BLaER1 (cell line): ENCODE measurements at regions not wholly inside any gene's neighbourhood (a gene's known extent, or its start where the extent isn't known, plus 50 kb on each side); places are given as distances from the start of the nearest gene placed in this dataset.
A peak's percentile ranks its signal among the peaks of the same experiment; 100 is the strongest.

Experiments
- H3K27ac ChIP-seq: shearing (Covaris generic); formaldehyde crosslinking; 2 replicates; pipeline ENCODE4 v1.8.1; 2022
- H3K27me3 ChIP-seq: shearing (Covaris generic); formaldehyde crosslinking; 2 replicates; pipeline ENCODE4 v1.8.1; 2022
- H3K36me3 ChIP-seq: shearing (Covaris generic); formaldehyde crosslinking; 2 replicates; pipeline ENCODE4 v1.8.1; 2022
- H3K4me1 ChIP-seq: shearing (Covaris generic); formaldehyde crosslinking; 2 replicates; pipeline ENCODE4 v1.8.1; 2022
- H3K4me2 ChIP-seq: shearing (Covaris generic); formaldehyde crosslinking; 2 replicates; pipeline ENCODE4 v1.8.1; 2022
- H3K4me3 ChIP-seq: shearing (Covaris generic); formaldehyde crosslinking; 2 replicates; pipeline ENCODE4 v1.8.1; 2022
- H3K9ac ChIP-seq: shearing (Covaris generic); formaldehyde crosslinking; 2 replicates; pipeline ENCODE4 v1.8.1; 2022
- H3K9me3 ChIP-seq: shearing (Covaris generic); formaldehyde crosslinking; 2 replicates; pipeline ENCODE4 v1.8.1; 2022
- H4K20me1 ChIP-seq: shearing (Covaris generic); formaldehyde crosslinking; 2 replicates; pipeline ENCODE4 v1.8.1; 2022
- Cebpa-rat ChIP-seq: shearing (Covaris generic); IDR thresholded peaks from 2 replicates; pipeline ENCODE4 v1.8.1; 2022

- peaks cover 4% of the 10 kb centered on the region; the same call in 1 of the 2 replicates for H3K9me3 ChIP-seq
- no peak overlapping the region for H3K27ac ChIP-seq
- no peak overlapping the region for H3K4me3 ChIP-seq
- no peaks in the 10 kb centered on the region for H3K36me3 ChIP-seq
- no peak for TF ChIP-seq Cebpa-rat
- H3K4me2 ChIP-seq = no peak overlapping the region
- H3K27me3 ChIP-seq = no peaks in the 10 kb centered on the region
- H3K9ac ChIP-seq = no peak overlapping the region
- H4K20me1 ChIP-seq = no peaks in the 10 kb centered on the region
- H3K4me1 ChIP-seq = peaks cover 11% of the 10 kb centered on the region
These were observed 284.7 kb upstream of the MAP3K1 start for GRCh38 chr5:56530626-56531138.

DNA sequence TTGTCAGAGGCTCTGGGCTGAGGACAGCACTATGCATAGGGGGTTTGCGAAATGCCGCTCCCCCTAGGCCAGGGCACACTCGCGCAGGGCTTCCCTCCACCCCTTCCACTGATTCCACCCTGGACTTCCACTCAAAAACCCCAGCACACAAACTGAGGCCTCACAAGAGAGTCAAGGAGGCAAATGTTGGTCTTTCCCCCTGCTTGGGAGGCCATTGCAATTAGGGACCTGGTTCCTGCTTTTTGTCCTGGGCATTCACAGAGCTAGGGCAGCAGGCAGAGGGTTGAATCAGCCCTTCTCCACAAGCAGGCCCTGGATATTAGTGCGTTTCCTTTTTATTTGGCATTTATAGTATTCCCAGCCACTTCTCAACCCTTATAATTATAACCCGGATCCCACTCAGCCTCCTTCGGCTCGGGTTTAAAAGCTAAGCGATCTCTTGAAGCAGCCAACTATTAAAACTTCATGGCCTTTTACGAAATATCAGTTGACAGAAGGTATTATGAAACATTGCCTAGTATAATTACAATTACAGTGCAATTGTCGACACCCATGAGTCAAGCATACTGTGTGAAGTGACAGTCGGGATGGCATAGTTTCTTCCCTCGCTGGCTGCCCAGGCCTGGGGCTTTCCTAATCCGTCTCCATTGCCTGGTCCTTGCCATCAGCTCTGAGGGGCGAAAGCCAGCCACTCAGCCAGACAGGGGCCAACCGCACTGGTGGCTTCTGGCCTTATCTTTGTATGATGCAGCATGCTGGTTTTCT, 285.5 kb upstream of the MAP3K1 start:
- peaks cover 4% of the 10 kb centered on the region; the same call in 1 of the 2 replicates for H3K9me3 ChIP-seq
- TF ChIP-seq Cebpa-rat = no peak
- H3K27me3 ChIP-seq = no peaks in the 10 kb centered on the region
- no peak overlapping the region for H3K4me2 ChIP-seq
- H3K4me1 ChIP-seq = peaks cover 11% of the 10 kb centered on the region
- peak overlapping the region; percentile 31; the same call in 1 of the 2 replicates for H3K27ac ChIP-seq
- H3K4me3 ChIP-seq = no peak overlapping the region
- H4K20me1 ChIP-seq = no peaks in the 10 kb centered on the region
- H3K36me3 ChIP-seq = no peaks in the 10 kb centered on the region
- no peak overlapping the region for H3K9ac ChIP-seq

DNA sequence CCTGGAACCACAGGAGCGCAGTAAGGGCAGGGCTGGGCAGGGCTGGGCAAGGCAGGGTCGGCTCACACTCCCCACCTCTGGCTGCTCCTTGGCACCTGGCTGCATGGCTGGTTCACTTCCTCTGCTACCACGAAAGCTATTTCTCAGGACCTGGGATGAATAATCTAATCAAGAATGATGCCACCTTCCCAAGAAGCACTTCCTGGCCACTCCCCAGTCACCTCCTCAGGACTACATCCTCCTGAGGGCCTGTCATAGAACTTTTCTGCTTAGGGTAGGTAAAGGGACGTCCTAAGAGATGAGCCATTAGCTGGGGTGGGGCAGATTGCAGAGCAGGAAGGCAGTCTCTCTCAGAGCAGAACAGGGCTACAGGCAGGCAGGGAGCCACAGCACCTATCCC, 288.2 kb upstream of the MAP3K1 start:
- Histone ChIP-seq H3K27ac (no peak overlapping the region), H3K9ac (no peak overlapping the region), H3K27me3 (no peaks in the 10 kb centered on the region), H3K4me1 (peaks cover under 1% of the 10 kb centered on the region; the same call in 1 of the 2 replicates), H3K4me2 (no peak overlapping the region), H3K36me3 (no peaks in the 10 kb centered on the region), H3K4me3 (no peak overlapping the region), H4K20me1 (no peaks in the 10 kb centered on the region), H3K9me3 (no peaks in the 10 kb centered on the region)
- TF ChIP-seq Cebpa-rat = no peak

- no peak for TF ChIP-seq Cebpa-rat
- H3K4me3 ChIP-seq = no peak overlapping the region
- H3K9me3 ChIP-seq = no peaks in the 10 kb centered on the region
- H3K9ac ChIP-seq = no peak overlapping the region
- no peaks in the 10 kb centered on the region for H4K20me1 ChIP-seq
- peaks cover 2% of the 10 kb centered on the region; the same call in 1 of the 2 replicates for H3K4me1 ChIP-seq
- H3K27me3 ChIP-seq = no peaks in the 10 kb centered on the region
- H3K27ac ChIP-seq = no peak overlapping the region
- H3K36me3 ChIP-seq = no peaks in the 10 kb centered on the region
- no peak overlapping the region for H3K4me2 ChIP-seq
These were observed 290.2 kb upstream of the MAP3K1 start for GRCh38 chr5:56525113-56525512.

GRCh38 chr5:56523790-56524575, 290.9 kb upstream of the ANKRD55 start:
- Histone ChIP-seq H3K4me2 (no peak overlapping the region), H3K4me1 (peaks cover 13% of the 10 kb centered on the region; the same call in 1 of the 2 replicates), H3K27ac (no peak overlapping the region), H3K36me3 (no peaks in the 10 kb centered on the region), H4K20me1 (no peaks in the 10 kb centered on the region), H3K9me3 (no peaks in the 10 kb centered on the region), H3K9ac (no peak overlapping the region), H3K4me3 (no peak overlapping the region), H3K27me3 (no peaks in the 10 kb centered on the region)
- TF ChIP-seq Cebpa-rat = no peak

DNA sequence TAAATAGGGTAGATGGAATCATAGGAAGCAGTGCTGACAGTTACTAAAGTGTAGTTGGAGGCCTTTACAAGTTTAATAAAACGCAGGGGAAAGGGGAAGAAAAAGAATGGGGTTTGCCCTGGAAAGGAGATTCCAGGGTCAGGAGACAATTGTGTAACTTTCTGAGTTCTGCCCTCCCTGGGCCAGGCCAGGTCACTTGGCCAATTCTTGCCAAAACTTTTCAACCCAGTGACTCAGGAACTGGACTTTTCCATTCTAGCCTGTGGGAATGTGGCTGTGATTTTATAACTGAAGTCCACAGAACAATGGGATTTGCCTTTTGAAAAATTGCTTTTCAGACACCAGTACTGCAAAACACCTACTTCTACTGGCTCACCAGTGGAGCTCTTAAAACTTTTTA, 289.8 kb upstream of the ANKRD55 start:
- Histone ChIP-seq H3K9me3 (no peaks in the 10 kb centered on the region), H4K20me1 (no peaks in the 10 kb centered on the region), H3K27me3 (no peaks in the 10 kb centered on the region), H3K4me1 (peaks cover 23% of the 10 kb centered on the region), H3K27ac (no peak overlapping the region), H3K4me3 (no peak overlapping the region), H3K4me2 (no peak overlapping the region), H3K9ac (no peak overlapping the region), H3K36me3 (no peaks in the 10 kb centered on the region)
- no peak for TF ChIP-seq Cebpa-rat

GRCh38 chr5:56522169-56522568, 289.0 kb upstream of the ANKRD55 start:
- Histone ChIP-seq H3K27ac (no peak overlapping the region), H3K9me3 (no peaks in the 10 kb centered on the region), H3K4me2 (no peak overlapping the region), H3K36me3 (no peaks in the 10 kb centered on the region), H3K4me3 (no peak overlapping the region), H3K27me3 (no peaks in the 10 kb centered on the region), H4K20me1 (no peaks in the 10 kb centered on the region), H3K9ac (no peak overlapping the region), H3K4me1 (peaks cover 31% of the 10 kb centered on the region)
- TF ChIP-seq Cebpa-rat = peak; percentile 23; the same call in 1 of the 2 replicates

DNA sequence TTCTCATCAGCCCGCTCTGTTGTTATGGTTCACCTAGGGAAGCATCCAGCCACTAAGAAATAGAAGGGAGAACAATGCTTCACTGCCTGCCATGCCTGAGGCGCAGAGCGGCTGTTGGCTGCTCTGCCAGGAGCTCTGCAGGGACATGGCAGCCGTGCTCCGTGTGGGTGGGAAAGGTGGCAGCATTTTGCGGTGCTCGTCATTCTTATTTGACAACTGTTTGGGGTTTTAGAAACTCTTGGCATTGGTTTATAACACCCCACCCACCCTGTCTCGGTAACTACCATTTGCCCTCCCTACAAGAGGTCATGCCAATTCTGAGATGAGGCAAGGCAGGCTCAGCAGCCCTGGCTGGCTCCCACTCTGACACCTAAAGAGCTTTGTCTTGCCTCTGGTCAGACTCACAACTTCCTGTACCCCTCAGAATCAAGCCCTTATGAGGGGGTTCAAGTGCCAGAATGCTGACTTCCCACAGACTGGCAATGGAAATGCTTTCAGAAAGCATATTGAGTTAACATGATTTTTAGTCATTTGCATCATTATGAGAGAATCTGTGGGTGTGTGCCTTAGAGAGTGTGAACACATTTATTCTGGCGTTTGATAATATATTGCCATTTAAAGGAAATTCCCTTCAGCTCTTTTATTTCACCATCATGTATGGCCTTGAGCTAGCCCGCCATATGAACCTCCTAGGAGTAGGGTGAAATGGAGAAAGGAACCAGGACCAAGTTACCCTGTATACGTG, 288.0 kb upstream of the ANKRD55 start:
- peaks cover 41% of the 10 kb centered on the region for H3K4me1 ChIP-seq
- H3K4me2 ChIP-seq = no peak overlapping the region
- no peak for TF ChIP-seq Cebpa-rat
- H3K9ac ChIP-seq = no peak overlapping the region
- no peak overlapping the region for H3K27ac ChIP-seq
- H3K4me3 ChIP-seq = no peak overlapping the region
- no peaks in the 10 kb centered on the region for H3K36me3 ChIP-seq
- no peaks in the 10 kb centered on the region for H3K27me3 ChIP-seq
- H4K20me1 ChIP-seq = no peaks in the 10 kb centered on the region
- H3K9me3 ChIP-seq = no peaks in the 10 kb centered on the region

- H4K20me1 ChIP-seq = no peaks in the 10 kb centered on the region
- no peak overlapping the region for H3K9ac ChIP-seq
- H3K27me3 ChIP-seq = no peaks in the 10 kb centered on the region
- peak overlapping the region; percentile 14; the same call in 1 of the 2 replicates for H3K27ac ChIP-seq
- H3K9me3 ChIP-seq = no peaks in the 10 kb centered on the region
- TF ChIP-seq Cebpa-rat = no peak
- peak overlapping the region; percentile 82; the same call in 1 of the 2 replicates for H3K4me2 ChIP-seq
- H3K4me1 ChIP-seq = peaks cover 62% of the 10 kb centered on the region
- no peak overlapping the region for H3K4me3 ChIP-seq
- H3K36me3 ChIP-seq = no peaks in the 10 kb centered on the region
These were observed 285.7 kb upstream of the ANKRD55 start for GRCh38 chr5:56518820-56519219.
